ENCODE measurements at regions not wholly inside any gene's neighbourhood (a gene's known extent, or its start where the extent isn't known, plus 50 kb on each side); places are given as distances from the start of the nearest gene placed in this dataset.

GRCh38 chr14:61130512-61131260 lies 149.6 kb downstream of the SLC38A6 start:
- DNase-seq, result no peak

GRCh38 chr14:61129168-61129745 lies 148.2 kb downstream of the SLC38A6 start:
- no peak for DNase-seq

- no peak for DNase-seq
Observed at GRCh38 chr14:61128382-61129167, 147.5 kb downstream of the SLC38A6 start.

GRCh38 chr14:61126603-61127498 lies 145.8 kb downstream of the SLC38A6 start:
- DNase-seq, result no peak

- no peak for DNase-seq
Observed at GRCh38 chr14:61125867-61126572, 145.0 kb downstream of the SLC38A6 start.

GRCh38 chr14:61125041-61125866 lies 144.2 kb downstream of the SLC38A6 start:
- no peak for DNase-seq

- no peak for DNase-seq
Observed at GRCh38 chr14:61122862-61123261, 141.8 kb downstream of the SLC38A6 start.

GRCh38 chr14:61121355-61121787 lies 140.3 kb downstream of the SLC38A6 start:
- DNase-seq, result no peak

GRCh38 chr14:61120576-61120975 lies 139.5 kb downstream of the SLC38A6 start:
- DNase-seq, result no peak

GRCh38 chr14:61119006-61119405 lies 138.0 kb downstream of the SLC38A6 start:
- DNase-seq, result no peak

- DNase-seq, result no peak
Observed at GRCh38 chr14:61116369-61116768, 135.3 kb downstream of the SLC38A6 start.

- DNase-seq, result no peak
Observed at GRCh38 chr14:61113561-61114225, 132.6 kb downstream of the SLC38A6 start.

- DNase-seq, result no peak
Observed at GRCh38 chr14:61112506-61112905, 131.5 kb downstream of the SLC38A6 start.

GRCh38 chr14:61111731-61112130 lies 130.7 kb downstream of the SLC38A6 start:
- DNase-seq, result no peak

- peak; percentile 69 for DNase-seq
Observed at GRCh38 chr14:61111209-61111665, 130.2 kb downstream of the SLC38A6 start.

- DNase-seq, result no peak
Observed at GRCh38 chr14:61110316-61111082, 129.5 kb downstream of the SLC38A6 start.

- DNase-seq, result no peak
Observed at GRCh38 chr14:61109288-61109687, 128.2 kb downstream of the SLC38A6 start.

GRCh38 chr14:61108496-61109141 lies 127.6 kb downstream of the SLC38A6 start:
- DNase-seq, result no peak

All from fibroblast of skin of back (primary cell).